H1 (cell line): ENCODE measurements at regions not wholly inside any gene's neighbourhood (a gene's known extent, or its start where the extent isn't known, plus 50 kb on each side); places are given as distances from the start of the nearest gene placed in this dataset.
A peak's percentile ranks its signal among the peaks of the same experiment; 100 is the strongest.

Experiments
- CTCF ChIA-PET: fragments of 300-600 bp; sonication (Branson Sonifier 250); formaldehyde crosslinking; loops from one replicate; lab custom pipeline; 2021; ENCODE audit not compliant: partially characterized antibody; lab: Charles Lee
- POLR2A ChIA-PET: fragments of 300-600 bp; sonication (Branson Sonifier 250); formaldehyde crosslinking; loops from one replicate; lab custom pipeline; 2021; ENCODE audit warnings: inconsistent platforms; ENCODE audit not compliant: partially characterized antibody; lab: Charles Lee
- DNase-seq, 2 experiments: peaks; one replicate each; pipeline versions ENCODE4 v3.0.0 to v3.0.0-alpha.2; 2010 to 2022; ENCODE audit warnings: low spot score in 2 of 2, low read depth in 1 of 2, mixed read lengths in 1 of 2
- FAIRE-seq: peaks from 2 replicates; lab custom pipeline; 2011; peaks lifted over from hg19 to GRCh38; lab: Jason Lieb, UNC
- H2AFZ ChIP-seq: 2 replicates; pipeline ENCODE4 v1.8.1; 2012; ENCODE audit warnings: low read length, inconsistent platforms
- H2AK5ac ChIP-seq: 2 replicates; pipeline ENCODE4 v1.6.1; 2013; ENCODE audit warnings: low read depth, low read length
- H2BK120ac ChIP-seq: replicated peaks from 2 replicates; pipeline ENCODE3; 2013; ENCODE audit warnings: low read depth, low read length, inconsistent platforms
- H2BK12ac ChIP-seq: 2 replicates; pipeline ENCODE4 v1.6.1; 2013; ENCODE audit warnings: low read depth, low read length
- H2BK15ac ChIP-seq: 2 replicates; pipeline ENCODE4 v1.6.1; 2013; ENCODE audit warnings: low read length
- H2BK20ac ChIP-seq: 2 replicates; pipeline ENCODE4 v1.6.1; 2013; ENCODE audit warnings: low read length
- H2BK5ac ChIP-seq: 2 replicates; pipeline ENCODE4 v1.6.1; 2013; ENCODE audit warnings: low read depth, low read length
- H3K14ac ChIP-seq: 2 replicates; pipeline ENCODE4 v1.6.1; 2013; ENCODE audit warnings: inconsistent platforms; ENCODE audit not compliant: insufficient read length
- H3K18ac ChIP-seq: 2 replicates; pipeline ENCODE4 v1.6.1; 2013; ENCODE audit warnings: low read length; ENCODE audit errors: extremely low read depth
- H3K23ac ChIP-seq: 2 replicates; pipeline ENCODE4 v1.6.1; 2013; ENCODE audit warnings: inconsistent platforms; ENCODE audit not compliant: insufficient read length
- H3K23me2 ChIP-seq: 2 replicates; pipeline ENCODE4 v1.6.1; 2013; ENCODE audit warnings: low read depth, low read length
- H3K27ac ChIP-seq: 2 replicates; pipeline ENCODE4 v1.6.1; 2011; ENCODE audit warnings: low read depth, low read length, inconsistent platforms
- H3K27me3 ChIP-seq, 4 experiments: replicated peaks in 1 of 4; 1 replicate in 1 of 4; 2 replicates in 3 of 4; pipeline versions ENCODE4 v1.6.1 to v1.8.1; 2011 to 2013; ENCODE audit warnings: low read length in 3 of 4, mild to moderate bottlenecking in 3 of 4, inconsistent platforms in 2 of 4, mixed read lengths in 2 of 4, moderate library complexity in 1 of 4; ENCODE audit not compliant: control insufficient read depth in 3 of 4, insufficient read depth in 3 of 4; ENCODE audit errors: extremely low read depth in 1 of 4
- H3K36me3 ChIP-seq, 4 experiments: 2 replicates each; pipeline versions ENCODE4 v1.6.1 to v1.8.1; 2011 to 2013; ENCODE audit warnings: mild to moderate bottlenecking in 4 of 4, low read length in 3 of 4, moderate library complexity in 2 of 4, control low read depth in 1 of 4, inconsistent platforms in 1 of 4; ENCODE audit not compliant: insufficient read depth in 4 of 4, control insufficient read depth in 2 of 4
- H3K4ac ChIP-seq: replicated peaks from 2 replicates; pipeline ENCODE3; 2013; ENCODE audit warnings: low read length, low read depth, mixed read lengths, inconsistent platforms; ENCODE audit not compliant: insufficient read length
- H3K4me1 ChIP-seq, 4 experiments: replicated peaks in 1 of 4; 1 replicate in 1 of 4; 2 replicates in 3 of 4; pipeline versions ENCODE4 v1.6.1 to v1.8.1; 2011 to 2013; ENCODE audit warnings: low read length in 3 of 4, inconsistent platforms in 2 of 4, mixed read lengths in 1 of 4; ENCODE audit not compliant: insufficient read depth in 4 of 4, control insufficient read depth in 3 of 4
- H3K4me2 ChIP-seq, 2 experiments: 2 replicates each; pipeline versions ENCODE4 v1.6.1 to v1.8.1; 2011 to 2013; ENCODE audit warnings: low read depth in 2 of 2, low read length in 2 of 2, control low read depth in 1 of 2, inconsistent platforms in 1 of 2, mild to moderate bottlenecking in 1 of 2; ENCODE audit not compliant: insufficient read depth in 1 of 2
- H3K4me3 ChIP-seq, 4 experiments: fragments of 200-600, 300-600 bp in 1 of 4; sonication (generic), shearing (Covaris generic), sonication (Bioruptor Twin) in 1 of 4; 2 replicates each; pipeline versions ENCODE4 v1.5.1 to v1.8.1; 2011 to 2016; ENCODE audit warnings: low read length in 4 of 4, low read depth in 3 of 4, control low read depth in 2 of 4, inconsistent platforms in 2 of 4, mild to moderate bottlenecking in 2 of 4, mixed read lengths in 1 of 4, moderate library complexity in 1 of 4; ENCODE audit not compliant: insufficient read depth in 2 of 4; ENCODE audit errors: extremely low read depth in 1 of 4
- H3K56ac ChIP-seq: replicated peaks from 2 replicates; pipeline ENCODE3; 2013; ENCODE audit warnings: low read depth, mild to moderate bottlenecking, mixed read lengths, low read length, inconsistent platforms; ENCODE audit not compliant: insufficient read length
- H3K79me1 ChIP-seq: 2 replicates; pipeline ENCODE4 v1.6.1; 2013; ENCODE audit warnings: low read depth, low read length, control low read depth
- H3K79me2 ChIP-seq, 2 experiments: 2 replicates each; pipeline versions ENCODE4 v1.6.1 to v1.8.1; 2012 to 2013; ENCODE audit warnings: low read length in 2 of 2, mild to moderate bottlenecking in 2 of 2, inconsistent platforms in 1 of 2; ENCODE audit not compliant: insufficient read depth in 2 of 2, control insufficient read depth in 1 of 2
- H3K9ac ChIP-seq, 4 experiments: replicated peaks in 1 of 4; 1 replicate in 1 of 4; 2 replicates in 3 of 4; pipeline versions ENCODE4 v1.6.1 to v1.8.1; 2011 to 2013; ENCODE audit warnings: low read depth in 3 of 4, low read length in 3 of 4, control low read depth in 2 of 4, mild to moderate bottlenecking in 2 of 4, moderate library complexity in 2 of 4, inconsistent platforms in 1 of 4; ENCODE audit errors: extremely low read depth in 1 of 4
- H3K9me3 ChIP-seq, 2 experiments: 2 replicates each; pipeline versions ENCODE4 v1.6.1 to v1.8.1; 2012 to 2013; ENCODE audit warnings: mild to moderate bottlenecking in 2 of 2, moderate library complexity in 2 of 2, control low read depth in 1 of 2, inconsistent platforms in 1 of 2, low read depth in 1 of 2, low read length in 1 of 2, mixed read lengths in 1 of 2; ENCODE audit not compliant: insufficient read depth in 2 of 2
- H4K20me1 ChIP-seq, 2 experiments: replicated peaks in 1 of 2; 2 replicates each; pipeline versions ENCODE3 to v1.8.1; 2011 to 2013; ENCODE audit warnings: inconsistent platforms in 2 of 2, low read length in 2 of 2, mild to moderate bottlenecking in 1 of 2; ENCODE audit not compliant: insufficient read depth in 2 of 2, control insufficient read depth in 1 of 2
- H4K5ac ChIP-seq: 2 replicates; pipeline ENCODE4 v1.6.1; 2013; ENCODE audit warnings: low read length, low read depth, mixed read lengths, inconsistent platforms; ENCODE audit not compliant: insufficient read length
- H4K8ac ChIP-seq: 2 replicates; pipeline ENCODE4 v1.8.0; 2013; ENCODE audit warnings: mild to moderate bottlenecking, moderate library complexity, low read length, inconsistent platforms; ENCODE audit not compliant: insufficient read depth; ENCODE audit errors: extremely low read depth
- H4K91ac ChIP-seq: replicated peaks from 2 replicates; pipeline ENCODE3; 2013; ENCODE audit warnings: low read length, mixed read lengths, inconsistent platforms; ENCODE audit not compliant: insufficient read length
- BRCA1 ChIP-seq: IDR thresholded peaks from 2 replicates; pipeline ENCODE4 v1.6.1; 2012; ENCODE audit warnings: low read depth, low read length, improper control_type of control experiment
- CREB1 ChIP-seq: IDR thresholded peaks from 2 replicates; pipeline ENCODE4 v1.6.1; 2012; ENCODE audit warnings: inconsistent platforms
- E2F6 ChIP-seq: IDR thresholded peaks from 2 replicates; pipeline ENCODE4 v1.6.1; 2012; ENCODE audit warnings: inconsistent platforms
- EZH2 ChIP-seq: fragments of 200-600 bp; sonication (generic); IDR thresholded peaks from 2 replicates; pipeline ENCODE4 v1.7.1; 2012; ENCODE audit warnings: low read depth, mild to moderate bottlenecking, moderate library complexity, low read length, inconsistent platforms; ENCODE audit not compliant: severe bottlenecking
- KDM4A ChIP-seq: IDR thresholded peaks from one replicate; pipeline ENCODE4 v1.7.1; 2012; ENCODE audit warnings: low read depth, mild to moderate bottlenecking, moderate library complexity, low read length, inconsistent platforms; ENCODE audit not compliant: severe bottlenecking
- NRF1 ChIP-seq: IDR thresholded peaks from 2 replicates; pipeline ENCODE4 v1.6.1; 2011; ENCODE audit warnings: mild to moderate bottlenecking, low read depth, low read length, improper control_type of control experiment
- POLR2A ChIP-seq, 2 experiments: IDR thresholded peaks; 1 replicate in 1 of 2; 2 replicates in 1 of 2; pipeline ENCODE4 v1.6.1; 2011; ENCODE audit warnings: low read depth in 2 of 2, low read length in 2 of 2, mild to moderate bottlenecking in 2 of 2; ENCODE audit errors: control extremely low read depth in 1 of 2
- RFX5 ChIP-seq: IDR thresholded peaks from 2 replicates; pipeline ENCODE4 v1.6.1; 2011; ENCODE audit warnings: low read depth, low read length, improper control_type of control experiment, borderline replicate concordance
- SRF ChIP-seq: IDR thresholded peaks from 2 replicates; pipeline ENCODE4 v1.6.1; 2011; ENCODE audit warnings: mild to moderate bottlenecking, low read depth, low read length, moderate library complexity
- SUZ12 ChIP-seq: fragments of 200-600 bp; sonication (generic); IDR thresholded peaks from 2 replicates; pipeline ENCODE4 v1.6.1; 2012; ENCODE audit warnings: mild to moderate bottlenecking, inconsistent platforms, low read length, moderate library complexity, mixed read lengths
- TAF1 ChIP-seq: IDR thresholded peaks from 2 replicates; pipeline ENCODE4 v1.6.1; 2011; ENCODE audit warnings: mild to moderate bottlenecking, low read depth, low read length
- YY1 ChIP-seq: IDR thresholded peaks from 2 replicates; pipeline ENCODE4 v1.6.1; 2011; ENCODE audit warnings: low read depth, mild to moderate bottlenecking, low read length
- ZNF274 ChIP-seq: IDR thresholded peaks from 2 replicates; pipeline ENCODE4 v1.7.0; 2012; ENCODE audit warnings: low read length, borderline replicate concordance; ENCODE audit errors: extremely low read depth
- WGBS, 2 experiments: shearing (Covaris generic) in 1 of 2; methylation state at CpG; one replicate each; pipeline versions ENCODE4 v1.1.6 to v1.1.7; 2013 to 2015; ENCODE audit warnings: low lambda C conversion rate in 2 of 2, mixed read lengths in 2 of 2, inconsistent platforms in 1 of 2, low coverage in 1 of 2, missing lambda C conversion rate in 1 of 2; ENCODE audit not compliant: insufficient replicate concordance in 2 of 2, insufficient coverage in 1 of 2, insufficient read length in 1 of 2; ENCODE audit errors: extremely low coverage in 1 of 2, missing lambda C conversion rate in 1 of 2; 5-methylcytosine and 5-hydroxymethylcytosine counted together

GRCh38 chr3:158961471-158961870, 159.6 kb downstream of the MFSD1 start:
- H3K79me1 ChIP-seq, result no peaks in the 10 kb centered on the region
- no peaks in the 10 kb centered on the region for H4K20me1 ChIP-seq
- DNase-seq (peak in 1 of 2 experiments; percentile 9), FAIRE-seq (peak; percentile 78)
- H2BK5ac ChIP-seq, result peak overlapping the region; percentile 86; the same call in 1 of the 2 replicates
- H3K9me3 ChIP-seq, result no peaks in the 10 kb centered on the region
- H3K79me2 ChIP-seq, result no peaks in the 10 kb centered on the region
- no peaks in the 10 kb centered on the region for H3K36me3 ChIP-seq
- peaks cover 2 to 12% (median 10%) of the 10 kb centered on the region in 4 experiments; a peak in 6 of 7 replicates for H3K4me1 ChIP-seq
- H2BK12ac ChIP-seq, result peak overlapping the region; percentile 83; the same call in 1 of the 2 replicates
- peak overlapping the region; percentile 17; the same call in 1 of the 2 replicates for H3K27ac ChIP-seq
- H3K4ac ChIP-seq, result no peak overlapping the region
- no peaks in the 10 kb centered on the region for H3K23me2 ChIP-seq
- peak overlapping the region in 1 of 4 experiments; percentile 16; a peak in 1 of 8 replicates for H3K4me3 ChIP-seq
- H2BK20ac ChIP-seq, result peak overlapping the region; percentile 94
- ChIA-PET CTCF (interaction anchor here (0.6 to 1.3 kb wide), 4 partner anchors 32 to 306 kb away, joined by 3 to 4 read pairs (median 4); no protein-coding TSS in a partner anchor), POLR2A (interaction anchor here (1.0 kb wide), 1 partner anchor 108 kb away, joined by 3 read pairs; no protein-coding TSS in a partner anchor)
- no peak overlapping the region for H2BK15ac ChIP-seq
- H3K9ac ChIP-seq, result no peak overlapping the region
- H3K14ac ChIP-seq, result no peak overlapping the region
- peak overlapping the region; percentile 88 for H3K18ac ChIP-seq
- H4K5ac ChIP-seq, result peak overlapping the region; percentile 8
- no peak overlapping the region for H3K23ac ChIP-seq
- peak overlapping the region; percentile 89 for H4K91ac ChIP-seq
- H4K8ac ChIP-seq, result no peak overlapping the region
- peak overlapping the region; percentile 5 to 24; a peak in 3 of 4 replicates for H3K4me2 ChIP-seq
- H2AK5ac ChIP-seq, result no peak overlapping the region
- H3K56ac ChIP-seq, result no peak overlapping the region
- no peaks in the 10 kb centered on the region for H3K27me3 ChIP-seq
- peak overlapping the region; percentile 77 for H2BK120ac ChIP-seq
- 28% methylated on average over 4 of the region's 4 CpGs; no CpG with 5 or more reads in 1 of the 2 experiments for WGBS, 2 experiments
- peak overlapping the region; percentile 75; the same call in 1 of the 2 replicates for H2AFZ ChIP-seq
- TF ChIP-seq BRCA1 (no peak), NRF1 (no peak), RFX5 (no peak), EZH2 (no peak), TAF1 (peak; percentile 35; the same call in 1 of the 2 replicates), YY1 (0 out of 2 replicates have a peak, but pooled peaks have one; percentile 46), E2F6 (no peak; the same call in 1 of the 2 replicates), POLR2A (IDR thresholded peaks at IDR 0.05; ENCODE audit: control extremely low read depth in 1 of 2, low read depth in 2 of 2, low read length in 2 of 2) (peak in 1 of 2 experiments; percentile 21; a peak in 1 of 3 replicates), ZNF274 (no peak), KDM4A (no peak), SUZ12 (no peak), CREB1 (no peak), SRF (no peak)
